Right ventricle myocardium inferior (tissue), 1 donor: ENCODE measurements at regions not wholly inside any gene's neighbourhood (a gene's known extent, or its start where the extent isn't known, plus 50 kb on each side); places are given as distances from the start of the nearest gene placed in this dataset.

ENCODE experiments used
- ATAC-seq: fragments of 200-7000 bp; cut with Tn5 transposase; one replicate; pipeline ENCODE4 v1.9.1; 2020; ENCODE audit warnings: mild to moderate bottlenecking, moderate library complexity
- DNase-seq: peaks from one replicate; pipeline ENCODE4 v3.0.0; 2021; ENCODE audit errors: missing footprints
- intact Hi-C: fragments of 100-400 bp; cut with DNase I; formaldehyde crosslinking; loops from one replicate; pipeline ENCODE4 v1.11.0; 2022
- donor health status: DM: no; HTN: yes; CAD: no; lungs with severe emphysema.

- DNase-seq (no peak), ATAC-seq (no peak)
- intact Hi-C loops, result loop anchor here (5.0 to 10.0 kb wide), 4 partner anchors 161 to 1749 kb away; no protein-coding TSS in a partner anchor
Measured at GRCh38 chr16:73875996-73876690, 420.5 kb upstream of the PSMD7 start.

GRCh38 chr16:73874324-73874723, 422.3 kb upstream of the PSMD7 start:
- ATAC-seq, result no peak
- no peak for DNase-seq
- intact Hi-C loops, result loop anchor here (10.0 kb wide), 2 partner anchors 160 to 1370 kb away; no protein-coding TSS in a partner anchor

- ATAC-seq, result no peak
- intact Hi-C loops, result loop anchor here (10.0 kb wide), 2 partner anchors 159 to 1369 kb away; no protein-coding TSS in a partner anchor
- DNase-seq, result no peak
Measured at GRCh38 chr16:73873643-73874042, 423.0 kb upstream of the PSMD7 start.

GRCh38 chr16:73872856-73873255, 423.8 kb upstream of the PSMD7 start:
- intact Hi-C loops, result loop anchor here (10.0 kb wide), 2 partner anchors 158 to 1368 kb away; no protein-coding TSS in a partner anchor
- DNase-seq (no peak), ATAC-seq (no peak)

GRCh38 chr16:73871088-73871733, 425.4 kb upstream of the PSMD7 start:
- intact Hi-C loops, result loop anchor here (10.0 kb wide), 2 partner anchors 156 to 1366 kb away; no protein-coding TSS in a partner anchor
- no peak for ATAC-seq
- no peak for DNase-seq

GRCh38 chr16:73869126-73869525, 427.5 kb upstream of the PSMD7 start:
- ATAC-seq, result no peak
- intact Hi-C loops, result no loop called here
- no peak for DNase-seq

GRCh38 chr16:73864868-73865267, 431.7 kb upstream of the PSMD7 start:
- no peak for DNase-seq
- intact Hi-C loops, result no loop called here
- no peak for ATAC-seq

- intact Hi-C loops, result no loop called here
- DNase-seq (no peak), ATAC-seq (no peak)
Measured at GRCh38 chr16:73858326-73858725, 438.3 kb upstream of the PSMD7 start.

GRCh38 chr16:73853968-73854367, 442.6 kb upstream of the PSMD7 start:
- no peak for ATAC-seq
- no peak for DNase-seq
- intact Hi-C loops, result no loop called here

GRCh38 chr16:73852561-73852960, 444.1 kb upstream of the PSMD7 start:
- DNase-seq (no peak), ATAC-seq (no peak)
- intact Hi-C loops, result no loop called here

GRCh38 chr16:73848993-73849392, 447.6 kb upstream of the PSMD7 start:
- no peak for ATAC-seq
- intact Hi-C loops, result no loop called here
- no peak for DNase-seq

- no peak for DNase-seq
- ATAC-seq, result no peak
- intact Hi-C loops, result no loop called here
Measured at GRCh38 chr16:73847090-73847489, 449.5 kb upstream of the PSMD7 start.

GRCh38 chr16:73846356-73846755, 450.3 kb upstream of the PSMD7 start:
- DNase-seq (no peak), ATAC-seq (no peak)
- intact Hi-C loops, result no loop called here

GRCh38 chr16:73846007-73846330, 450.6 kb upstream of the PSMD7 start:
- DNase-seq (no peak), ATAC-seq (no peak)
- intact Hi-C loops, result no loop called here

GRCh38 chr16:73845238-73846006, 451.2 kb upstream of the PSMD7 start:
- ATAC-seq, result no peak
- intact Hi-C loops, result no loop called here
- DNase-seq, result no peak

- ATAC-seq (no peak), DNase-seq (no peak)
- intact Hi-C loops, result loop anchor here (2.0 kb wide), 1 partner anchor 28 kb away; no protein-coding TSS in a partner anchor
Measured at GRCh38 chr16:73840728-73841127, 455.9 kb upstream of the PSMD7 start.

- ATAC-seq (no peak), DNase-seq (no peak)
- intact Hi-C loops, result no loop called here
Measured at GRCh38 chr16:73831220-73831619, 465.4 kb upstream of the PSMD7 start.

- intact Hi-C loops, result no loop called here
- no peak for ATAC-seq
- no peak for DNase-seq
Measured at GRCh38 chr16:73823205-73823849, 473.3 kb upstream of the PSMD7 start.
